Stomach smooth muscle (tissue), 2 donors: ENCODE measurements at regions not wholly inside any gene's neighbourhood (a gene's known extent, or its start where the extent isn't known, plus 50 kb on each side); places are given as distances from the start of the nearest gene placed in this dataset.

ENCODE experiments used
- H3K27ac ChIP-seq: one replicate; pipeline ENCODE4 v1.7.0; 2013; ENCODE audit warnings: mild to moderate bottlenecking, low read length, inconsistent platforms
- H3K27me3 ChIP-seq, 2 donors: one replicate each; pipeline ENCODE4 v1.7.0; 2013; ENCODE audit warnings: low read length in 2 of 2; ENCODE audit not compliant: insufficient read depth in 2 of 2, control insufficient read depth in 1 of 2
- H3K36me3 ChIP-seq, 2 donors: one replicate each; pipeline ENCODE4 v1.7.0; 2013; ENCODE audit warnings: low read length in 2 of 2; ENCODE audit not compliant: control insufficient read depth in 2 of 2, insufficient read depth in 2 of 2
- H3K4me1 ChIP-seq: one replicate; pipeline ENCODE4 v1.7.0; 2013; ENCODE audit warnings: low read length; ENCODE audit not compliant: control insufficient read depth, insufficient read depth
- H3K4me3 ChIP-seq, 2 donors: one replicate each; pipeline ENCODE4 v1.7.0; 2013; ENCODE audit warnings: low read length in 2 of 2
- H3K9ac ChIP-seq, 2 donors: one replicate each; pipeline ENCODE4 v1.7.0; 2013; ENCODE audit warnings: low read length in 2 of 2, mild to moderate bottlenecking in 1 of 2
- H3K9me3 ChIP-seq, 2 donors: one replicate each; pipeline ENCODE4 v1.7.0; 2013; ENCODE audit warnings: low read length in 2 of 2; ENCODE audit not compliant: control insufficient read depth in 2 of 2
- donor health status: healthy.
- donor health status: Pancreatic carcinoma.

DNA sequence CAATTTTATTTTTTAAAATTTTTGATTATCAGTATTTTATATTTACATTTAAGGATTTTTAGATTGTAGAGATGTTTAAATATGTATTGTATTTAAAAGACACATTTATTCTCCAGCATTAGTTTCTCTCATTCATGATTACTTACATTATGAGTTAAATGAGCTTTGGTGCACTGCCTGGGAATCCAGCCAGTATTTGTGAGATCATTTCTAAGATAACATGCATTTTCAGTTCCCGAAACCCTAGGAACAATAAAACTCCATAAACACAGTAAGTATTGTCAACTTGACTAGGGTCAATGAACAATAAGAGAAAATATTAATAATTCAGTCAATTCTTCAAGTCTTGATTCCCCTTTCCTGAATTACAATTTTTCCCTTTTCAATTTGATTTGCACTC lies 403.3 kb downstream of the PLK2 start:
- H3K27ac ChIP-seq = no peak overlapping the region

DNA sequence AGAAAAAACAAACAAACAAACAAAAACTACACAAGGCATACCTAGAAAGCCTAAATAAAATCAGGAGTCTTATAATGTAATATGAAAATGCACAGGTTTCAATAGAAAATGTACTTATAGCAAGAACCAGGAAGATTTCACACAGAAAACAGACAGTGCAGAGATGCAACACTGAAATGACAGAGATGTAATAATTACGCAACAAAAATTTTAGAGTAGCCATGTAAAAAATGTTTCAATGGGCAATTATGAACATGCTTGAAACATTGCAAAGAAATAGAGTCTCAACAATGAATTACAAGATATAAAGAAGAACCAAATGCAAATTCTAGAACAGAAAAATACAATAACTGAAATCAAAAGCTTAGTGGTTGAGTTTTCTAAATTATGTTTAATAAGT lies 405.9 kb downstream of the PLK2 start:
- no peak overlapping the region for H3K9ac ChIP-seq
- H3K27me3 ChIP-seq = no peaks in the 10 kb centered on the region
- no peak overlapping the region for H3K27ac ChIP-seq
- H3K4me3 ChIP-seq = no peak overlapping the region
- H3K9me3 ChIP-seq = no peaks in the 10 kb centered on the region
- no peaks in the 10 kb centered on the region for H3K4me1 ChIP-seq
- no peaks in the 10 kb centered on the region for H3K36me3 ChIP-seq

More for the DNA sequence above, 403.3 kb downstream of the PLK2 start:
- H3K27me3 ChIP-seq = no peaks in the 10 kb centered on the region
- no peaks in the 10 kb centered on the region for H3K4me1 ChIP-seq
- no peaks in the 10 kb centered on the region for H3K36me3 ChIP-seq
- no peak overlapping the region for H3K4me3 ChIP-seq
- no peak overlapping the region for H3K9ac ChIP-seq
- H3K9me3 ChIP-seq = no peaks in the 10 kb centered on the region

DNA sequence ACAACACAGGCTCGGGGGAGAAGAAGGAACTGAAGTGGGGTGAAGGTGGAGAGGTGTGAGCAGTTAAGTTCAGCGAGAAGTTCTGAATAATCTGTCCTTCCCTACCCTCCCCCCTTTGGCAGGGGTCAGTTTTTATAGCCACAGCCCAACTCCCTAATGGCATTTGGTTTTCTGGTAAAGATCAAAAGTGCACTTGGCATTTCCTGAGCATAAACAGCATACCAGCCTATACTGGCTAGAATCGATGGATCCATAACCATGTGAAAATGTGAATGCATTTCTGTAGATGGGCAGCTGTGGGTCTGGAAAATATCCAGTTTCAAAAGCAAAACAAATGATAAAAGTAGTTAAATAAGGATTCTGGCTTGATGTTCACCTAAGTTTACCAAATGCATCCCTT lies 410.9 kb downstream of the PLK2 start:
- Histone ChIP-seq H3K9ac (no peak overlapping the region), H3K36me3 (no peaks in the 10 kb centered on the region), H3K4me1 (no peaks in the 10 kb centered on the region), H3K4me3 (no peak overlapping the region), H3K27ac (no peak overlapping the region), H3K9me3 (no peaks in the 10 kb centered on the region), H3K27me3 (no peaks in the 10 kb centered on the region)

DNA sequence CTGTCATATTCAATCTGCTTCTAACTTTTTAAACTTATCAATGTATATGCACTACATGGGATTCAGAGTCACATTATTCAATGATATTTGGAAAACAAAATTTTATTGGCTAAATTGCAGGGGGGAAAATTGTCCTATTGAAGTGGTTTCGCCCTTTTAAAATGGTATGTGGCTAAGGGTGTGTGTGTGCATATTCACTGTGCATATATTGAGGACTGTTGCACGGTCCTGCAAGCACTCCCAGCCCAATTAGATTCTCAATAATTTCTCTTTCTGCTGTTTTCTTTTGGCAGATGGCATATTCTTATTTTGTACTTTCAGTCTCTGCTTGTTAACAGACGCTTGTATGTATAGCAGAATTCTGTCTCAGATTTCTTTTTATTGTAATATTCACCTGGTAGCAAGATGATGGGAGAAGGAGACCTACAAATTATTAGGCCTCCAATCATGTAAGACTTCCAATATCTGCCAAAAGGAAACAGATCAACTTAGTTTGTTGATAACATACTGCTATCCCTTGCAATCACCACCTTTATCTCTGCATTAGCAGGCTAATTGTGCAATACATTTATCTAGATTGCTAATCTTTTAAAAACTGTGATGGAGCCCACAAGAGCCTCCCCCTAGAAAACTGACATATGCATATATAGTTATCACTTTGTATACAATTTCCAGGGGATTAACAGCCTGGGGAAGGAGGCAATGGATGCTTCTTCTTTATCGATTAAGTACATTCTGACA lies 411.5 kb downstream of the PLK2 start:
- no peak overlapping the region for H3K9ac ChIP-seq
- H3K27ac ChIP-seq = no peak overlapping the region
- no peaks in the 10 kb centered on the region for H3K36me3 ChIP-seq
- H3K4me1 ChIP-seq = no peaks in the 10 kb centered on the region
- no peak overlapping the region for H3K4me3 ChIP-seq
- no peaks in the 10 kb centered on the region for H3K9me3 ChIP-seq
- H3K27me3 ChIP-seq = no peaks in the 10 kb centered on the region

DNA sequence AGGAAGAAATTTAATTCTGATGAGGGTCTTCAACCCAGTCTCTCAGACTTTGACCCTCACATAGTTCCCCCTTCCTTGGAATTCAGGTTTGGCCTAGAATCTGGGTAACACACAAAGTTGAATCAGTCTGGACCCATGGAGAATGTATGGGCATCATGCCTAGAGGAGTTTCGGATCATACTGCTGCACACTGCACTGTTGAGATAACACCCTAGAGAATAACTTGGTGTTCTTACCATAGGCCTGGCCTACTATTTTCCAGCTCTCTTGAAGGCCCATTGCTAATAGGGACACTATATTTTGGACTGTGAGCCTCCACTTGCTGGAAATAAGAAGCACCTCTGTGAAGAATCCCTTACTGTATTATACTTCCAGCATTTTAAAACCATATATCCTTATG lies 413.5 kb downstream of the PLK2 start:
- H3K36me3 ChIP-seq = no peaks in the 10 kb centered on the region
- no peaks in the 10 kb centered on the region for H3K9me3 ChIP-seq
- H3K9ac ChIP-seq = no peak overlapping the region
- H3K27ac ChIP-seq = no peak overlapping the region
- H3K4me3 ChIP-seq = no peak overlapping the region
- H3K4me1 ChIP-seq = no peaks in the 10 kb centered on the region
- H3K27me3 ChIP-seq = no peaks in the 10 kb centered on the region

DNA sequence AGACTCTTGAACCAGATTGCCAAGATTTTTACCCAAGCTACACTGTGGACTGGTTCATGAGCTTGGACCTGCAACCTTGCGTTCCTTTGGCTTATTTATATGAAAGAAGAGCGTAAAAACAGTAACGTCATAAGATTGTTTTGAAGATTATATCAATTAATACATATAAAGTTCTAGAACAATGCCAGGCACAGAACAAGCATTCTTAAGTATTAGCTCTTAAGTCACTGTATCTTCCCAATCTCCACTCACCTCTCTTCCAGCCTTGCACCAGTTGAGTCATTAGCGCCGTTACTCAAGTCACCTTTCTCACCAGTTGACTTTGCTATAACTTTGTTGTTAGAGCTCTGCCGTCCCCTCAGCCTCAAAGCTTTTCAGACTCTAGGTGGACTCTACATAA lies 415.7 kb downstream of the PLK2 start:
- H3K9ac ChIP-seq = no peak overlapping the region
- H3K9me3 ChIP-seq = no peaks in the 10 kb centered on the region
- no peaks in the 10 kb centered on the region for H3K27me3 ChIP-seq
- no peaks in the 10 kb centered on the region for H3K4me1 ChIP-seq
- H3K36me3 ChIP-seq = no peaks in the 10 kb centered on the region
- no peak overlapping the region for H3K27ac ChIP-seq
- no peak overlapping the region for H3K4me3 ChIP-seq

DNA sequence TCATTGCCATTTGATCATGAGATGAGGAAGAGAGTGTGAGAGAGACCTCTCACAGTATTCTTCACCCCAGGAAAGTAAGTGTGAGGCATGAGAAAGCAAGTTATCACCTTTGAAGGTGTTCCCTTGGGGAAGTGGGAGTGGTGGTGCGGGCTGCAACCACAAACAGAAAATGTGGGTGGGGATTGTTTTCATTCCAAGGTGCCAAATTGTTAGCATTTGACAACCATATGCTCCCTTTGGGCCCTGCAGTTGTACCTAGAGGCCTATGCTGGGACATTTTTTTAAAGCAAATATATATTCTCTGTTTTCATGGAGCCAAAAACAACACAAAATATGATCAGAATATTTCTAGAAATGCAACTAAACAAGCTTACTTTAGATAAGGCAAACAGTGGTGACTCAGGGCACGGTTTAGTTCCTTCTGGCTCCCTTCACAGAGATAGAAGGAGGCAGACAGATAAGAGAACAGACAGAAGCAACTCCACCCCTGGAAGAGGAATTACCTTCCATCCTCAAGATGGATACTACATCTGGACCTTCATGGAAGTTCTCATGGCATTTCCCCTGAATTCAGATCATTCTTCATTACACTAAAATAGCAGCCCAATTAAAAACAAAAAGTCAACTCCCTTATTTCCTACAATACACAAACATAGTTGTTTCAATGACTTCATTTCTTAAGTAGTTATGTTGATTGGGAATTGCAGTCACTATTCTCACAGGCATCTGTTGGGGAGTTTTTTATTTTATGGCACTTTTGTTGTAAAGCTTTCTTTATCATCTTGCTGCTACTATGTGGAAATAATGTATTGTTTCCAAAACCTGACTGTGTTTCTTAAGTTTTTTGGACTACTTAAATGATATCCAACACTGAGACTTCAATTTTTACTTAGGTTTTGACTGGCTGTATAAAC lies 416.6 kb downstream of the PLK2 start:
- H3K4me3 ChIP-seq = no peak overlapping the region
- no peaks in the 10 kb centered on the region for H3K27me3 ChIP-seq
- H3K9me3 ChIP-seq = no peaks in the 10 kb centered on the region
- no peaks in the 10 kb centered on the region for H3K4me1 ChIP-seq
- H3K36me3 ChIP-seq = no peaks in the 10 kb centered on the region
- H3K9ac ChIP-seq = no peak overlapping the region
- H3K27ac ChIP-seq = no peak overlapping the region

DNA sequence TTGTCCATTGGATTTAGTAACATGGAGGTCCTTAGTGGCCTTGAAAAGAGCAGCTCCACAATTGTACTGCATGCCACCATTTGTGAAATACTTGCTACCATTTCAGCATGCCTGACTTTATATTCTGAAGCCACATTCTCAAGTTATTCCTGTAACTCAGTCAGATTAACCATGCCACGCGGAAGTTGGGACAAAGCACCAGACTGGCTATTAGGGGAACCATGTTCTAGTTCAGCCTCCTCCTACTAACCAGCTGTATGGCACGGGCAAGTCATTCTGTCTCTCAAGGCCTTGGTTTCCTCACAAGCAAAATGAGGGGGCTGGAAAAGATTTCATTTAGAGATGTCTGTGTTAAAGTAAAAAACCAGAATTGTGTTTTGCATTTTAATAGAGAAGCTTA lies 418.0 kb downstream of the PLK2 start:
- Histone ChIP-seq H3K4me3 (no peak overlapping the region), H3K4me1 (no peaks in the 10 kb centered on the region), H3K9me3 (no peaks in the 10 kb centered on the region)

DNA sequence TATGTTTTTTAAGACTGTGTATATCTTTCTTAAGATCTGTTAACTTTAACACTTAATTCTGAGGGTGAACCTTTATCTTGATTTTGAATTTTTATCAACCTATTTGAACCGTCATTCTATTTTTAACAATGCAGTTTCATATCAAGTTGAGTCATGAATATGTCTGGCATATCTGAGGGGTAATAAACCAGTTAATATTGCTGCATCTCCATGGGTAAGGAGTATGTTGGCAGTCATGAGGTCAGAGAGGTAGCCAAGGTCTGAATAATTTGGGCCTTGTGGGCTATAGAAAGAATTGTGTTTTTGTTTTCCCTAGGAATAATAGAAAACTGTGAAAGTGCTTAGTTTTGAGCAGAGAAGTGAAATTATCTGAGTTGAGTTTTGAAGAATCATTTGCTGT lies 419.0 kb downstream of the PLK2 start:
- H3K9ac ChIP-seq = no peak overlapping the region
- H3K4me3 ChIP-seq = no peak overlapping the region
- no peaks in the 10 kb centered on the region for H3K36me3 ChIP-seq
- H3K4me1 ChIP-seq = no peaks in the 10 kb centered on the region
- H3K9me3 ChIP-seq = no peaks in the 10 kb centered on the region
- H3K27me3 ChIP-seq = no peaks in the 10 kb centered on the region
- H3K27ac ChIP-seq = no peak overlapping the region

More for the DNA sequence above, 418.0 kb downstream of the PLK2 start:
- Histone ChIP-seq H3K36me3 (no peaks in the 10 kb centered on the region), H3K9ac (no peak overlapping the region), H3K27ac (no peak overlapping the region), H3K27me3 (no peaks in the 10 kb centered on the region)

DNA sequence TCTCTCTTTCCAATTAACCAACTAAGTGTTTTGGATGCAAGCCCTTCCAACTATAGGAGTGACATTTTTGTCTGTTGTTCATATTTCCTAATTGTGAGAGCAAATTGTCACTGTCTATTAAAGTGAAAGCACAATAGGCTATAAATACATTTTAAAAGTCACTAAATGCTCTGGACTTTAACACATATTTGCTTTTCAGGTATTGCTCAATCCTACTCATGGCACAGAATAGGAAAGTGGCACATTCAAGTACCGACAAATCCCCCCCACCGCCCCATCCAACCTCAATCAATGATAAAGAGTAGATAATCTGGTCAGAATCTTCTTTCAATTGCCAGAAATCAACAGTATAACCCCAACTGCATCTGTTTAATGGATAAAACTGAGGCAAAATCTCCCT lies 419.8 kb downstream of the PLK2 start:
- no peaks in the 10 kb centered on the region for H3K36me3 ChIP-seq
- no peak overlapping the region for H3K27ac ChIP-seq
- H3K4me1 ChIP-seq = no peaks in the 10 kb centered on the region
- H3K4me3 ChIP-seq = no peak overlapping the region
- H3K9ac ChIP-seq = no peak overlapping the region
- H3K9me3 ChIP-seq = no peaks in the 10 kb centered on the region
- H3K27me3 ChIP-seq = no peaks in the 10 kb centered on the region

DNA sequence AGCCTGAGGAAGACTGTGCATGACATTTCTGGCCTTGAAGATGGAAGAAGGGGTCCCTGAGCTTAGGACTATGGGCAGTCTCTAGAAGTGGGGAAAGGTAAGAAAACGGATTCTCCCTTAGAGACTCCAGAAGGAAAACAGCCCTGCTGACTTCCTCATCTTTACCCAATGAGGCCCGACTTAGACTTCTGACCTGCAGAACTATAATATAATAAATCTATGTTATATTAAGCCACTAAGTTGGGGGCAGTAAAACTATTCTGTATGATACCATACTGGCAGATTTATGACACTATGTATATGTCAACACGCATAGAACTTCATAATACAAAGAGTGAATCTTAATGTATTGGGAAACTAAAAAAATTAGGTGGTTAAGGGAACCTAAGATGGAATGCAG lies 422.0 kb downstream of the PLK2 start:
- Histone ChIP-seq H3K36me3 (no peaks in the 10 kb centered on the region), H3K27me3 (no peaks in the 10 kb centered on the region), H3K4me1 (no peaks in the 10 kb centered on the region), H3K9me3 (no peaks in the 10 kb centered on the region), H3K4me3 (no peak overlapping the region), H3K27ac (no peak overlapping the region), H3K9ac (no peak overlapping the region)
